SU-DHL-6 (cell line): ENCODE measurements at regions not wholly inside any gene's neighbourhood (a gene's known extent, or its start where the extent isn't known, plus 50 kb on each side); places are given as distances from the start of the nearest gene placed in this dataset.

Source experiments
- H2AFZ ChIP-seq: fragments of 200-600 bp; sonication (generic); 2 replicates; pipeline ENCODE4 v1.6.1; 2014; ENCODE audit warnings: low read depth, mild to moderate bottlenecking, moderate library complexity, mixed read lengths, antibody characterized with exemption, low read length; ENCODE audit not compliant: severe bottlenecking
- H3F3A ChIP-seq: fragments of 200-600 bp; shearing (Covaris generic); 2 replicates; pipeline ENCODE4 v1.6.0; 2016; ENCODE audit warnings: antibody characterized with exemption, mild to moderate bottlenecking; ENCODE audit not compliant: insufficient read depth
- H3K27ac ChIP-seq: fragments of 200-600 bp; sonication (generic); 2 replicates; pipeline ENCODE4 v1.5.1; 2016; ENCODE audit warnings: low read depth, mild to moderate bottlenecking, low read length, moderate library complexity, mixed read lengths
- H3K27me3 ChIP-seq: fragments of 200-600 bp; sonication (generic), shearing (Covaris generic); 2 replicates; pipeline ENCODE4 v1.6.0; 2014; ENCODE audit warnings: mild to moderate bottlenecking, low read length
- H3K36me3 ChIP-seq: fragments of 200-600 bp; sonication (generic); 2 replicates; pipeline ENCODE4 v1.6.1; 2014; ENCODE audit warnings: mild to moderate bottlenecking, low read length, mixed read lengths
- H3K4me2 ChIP-seq: fragments of 300-600, 200-600 bp; shearing (Covaris generic), sonication (generic); 2 replicates; pipeline ENCODE4 v1.6.0; 2014; ENCODE audit warnings: low read length, low read depth, mild to moderate bottlenecking; ENCODE audit not compliant: poor library complexity, severe bottlenecking
- H3K4me3 ChIP-seq: fragments of 200-600 bp; sonication (generic); 2 replicates; pipeline ENCODE4 v1.5.1; 2014; ENCODE audit warnings: antibody characterized with exemption, low read length, mild to moderate bottlenecking, mixed read lengths; ENCODE audit not compliant: insufficient read depth, poor library complexity, severe bottlenecking
- H3K79me2 ChIP-seq: fragments of 200-600 bp; sonication (generic); 2 replicates; pipeline ENCODE4 v1.6.1; 2014; ENCODE audit warnings: mild to moderate bottlenecking, low read length, moderate library complexity; ENCODE audit not compliant: insufficient read depth
- H3K9ac ChIP-seq: fragments of 200-600 bp; sonication (generic); 2 replicates; pipeline ENCODE4 v1.7.0; 2014; ENCODE audit warnings: mild to moderate bottlenecking, low read length
- H3K9me2 ChIP-seq: fragments of 200-600 bp; sonication (generic); replicated peaks from 2 replicates; pipeline ENCODE4 v1.6.1; 2014; ENCODE audit warnings: low read length; ENCODE audit not compliant: insufficient read depth
- H3K9me3 ChIP-seq: fragments of 200-600 bp; sonication (generic); 2 replicates; pipeline ENCODE4 v1.6.1; 2014; ENCODE audit warnings: low read length, mixed read lengths; ENCODE audit not compliant: insufficient read depth
- H4K20me1 ChIP-seq: fragments of 200-600 bp; sonication (generic); 2 replicates; pipeline ENCODE4 v1.6.1; 2014; ENCODE audit warnings: low read depth, mild to moderate bottlenecking, antibody characterized with exemption, low read length, moderate library complexity, mixed read lengths
- EZH2phosphoT487 ChIP-seq: fragments of 200-600 bp; sonication (generic), shearing (Covaris generic); conservative IDR thresholded peaks from 2 replicates; pipeline ENCODE4 v1.6.1; 2018; ENCODE audit warnings: mild to moderate bottlenecking, antibody characterized with exemption, low read length, moderate library complexity, mixed read lengths
- TF ChIP-seq, protein P1 (sequence below): fragments of 200-600 bp; sonication (generic); IDR thresholded peaks from one replicate; pipeline ENCODE4 v1.5.1; 2017; ENCODE audit warnings: antibody characterized with exemption, mild to moderate bottlenecking, low read length, moderate library complexity; ENCODE audit not compliant: insufficient read depth, poor library complexity, severe bottlenecking

- TF ChIP-seq EZH2phosphoT487: no peak
- TF ChIP-seq, protein P1, sequence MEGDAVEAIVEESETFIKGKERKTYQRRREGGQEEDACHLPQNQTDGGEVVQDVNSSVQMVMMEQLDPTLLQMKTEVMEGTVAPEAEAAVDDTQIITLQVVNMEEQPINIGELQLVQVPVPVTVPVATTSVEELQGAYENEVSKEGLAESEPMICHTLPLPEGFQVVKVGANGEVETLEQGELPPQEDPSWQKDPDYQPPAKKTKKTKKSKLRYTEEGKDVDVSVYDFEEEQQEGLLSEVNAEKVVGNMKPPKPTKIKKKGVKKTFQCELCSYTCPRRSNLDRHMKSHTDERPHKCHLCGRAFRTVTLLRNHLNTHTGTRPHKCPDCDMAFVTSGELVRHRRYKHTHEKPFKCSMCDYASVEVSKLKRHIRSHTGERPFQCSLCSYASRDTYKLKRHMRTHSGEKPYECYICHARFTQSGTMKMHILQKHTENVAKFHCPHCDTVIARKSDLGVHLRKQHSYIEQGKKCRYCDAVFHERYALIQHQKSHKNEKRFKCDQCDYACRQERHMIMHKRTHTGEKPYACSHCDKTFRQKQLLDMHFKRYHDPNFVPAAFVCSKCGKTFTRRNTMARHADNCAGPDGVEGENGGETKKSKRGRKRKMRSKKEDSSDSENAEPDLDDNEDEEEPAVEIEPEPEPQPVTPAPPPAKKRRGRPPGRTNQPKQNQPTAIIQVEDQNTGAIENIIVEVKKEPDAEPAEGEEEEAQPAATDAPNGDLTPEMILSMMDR: no peak
- Histone ChIP-seq H3K27ac (no peak overlapping the region), H3K79me2 (no peaks in the 10 kb centered on the region), H3K4me3 (no peak overlapping the region), H3K36me3 (no peaks in the 10 kb centered on the region), H3K9ac (no peak overlapping the region), H3K9me3 (no peaks in the 10 kb centered on the region), H2AFZ (no peak overlapping the region), H3K27me3 (no peaks in the 10 kb centered on the region), H3F3A (no peaks in the 10 kb centered on the region), H3K4me2 (no peak overlapping the region), H4K20me1 (no peaks in the 10 kb centered on the region), H3K9me2 (no peaks in the 10 kb centered on the region)
These were observed 223.8 kb upstream of the FN1 start for GRCh38 chr2:215659650-215660049.

GRCh38 chr2:215658635-215659305 is 222.9 kb upstream of the FN1 start:
- Histone ChIP-seq H3K27me3 (no peaks in the 10 kb centered on the region), H3K79me2 (no peaks in the 10 kb centered on the region), H2AFZ (no peak overlapping the region), H3K9me2 (no peaks in the 10 kb centered on the region), H3K36me3 (no peaks in the 10 kb centered on the region), H3F3A (no peaks in the 10 kb centered on the region), H3K9ac (no peak overlapping the region), H4K20me1 (no peaks in the 10 kb centered on the region), H3K4me3 (no peak overlapping the region), H3K27ac (no peak overlapping the region), H3K9me3 (no peaks in the 10 kb centered on the region), H3K4me2 (no peak overlapping the region)
- TF ChIP-seq, protein P1: no peak
- no peak for TF ChIP-seq EZH2phosphoT487

DNA sequence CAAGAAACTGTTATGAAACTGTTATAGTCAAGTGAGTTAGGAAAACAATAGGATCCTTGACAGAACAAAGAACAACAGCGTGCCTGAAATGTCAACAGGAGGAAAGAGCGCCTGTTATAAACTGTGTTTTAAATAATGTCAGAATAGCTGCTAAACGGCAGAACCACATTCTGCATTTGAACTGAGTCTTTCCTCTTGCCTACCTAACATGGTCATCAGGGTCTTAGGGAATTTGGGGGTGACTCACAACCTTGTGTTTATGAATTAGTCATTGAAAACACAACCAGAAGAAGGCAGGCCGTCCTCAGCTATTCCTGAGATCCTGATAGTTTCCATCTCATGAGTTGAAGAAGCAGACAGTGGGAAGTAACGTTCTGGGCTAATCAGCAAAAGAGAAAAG is 222.0 kb upstream of the FN1 start:
- H3K27me3 ChIP-seq: no peaks in the 10 kb centered on the region
- H3K79me2 ChIP-seq: no peaks in the 10 kb centered on the region
- H3K9ac ChIP-seq: no peak overlapping the region
- H3K4me3 ChIP-seq: no peak overlapping the region
- TF ChIP-seq, protein P1: no peak
- no peak for TF ChIP-seq EZH2phosphoT487
- H3K27ac ChIP-seq: no peak overlapping the region
- H3K9me2 ChIP-seq: no peaks in the 10 kb centered on the region
- no peaks in the 10 kb centered on the region for H3K9me3 ChIP-seq
- no peak overlapping the region for H3K4me2 ChIP-seq
- H2AFZ ChIP-seq: no peak overlapping the region
- H3F3A ChIP-seq: no peaks in the 10 kb centered on the region
- no peaks in the 10 kb centered on the region for H3K36me3 ChIP-seq
- no peaks in the 10 kb centered on the region for H4K20me1 ChIP-seq
